ENCODE measurements at regions not wholly inside any gene's neighbourhood (a gene's known extent, or its start where the extent isn't known, plus 50 kb on each side); places are given as distances from the start of the nearest gene placed in this dataset.

- DNase-seq (ENCODE audit: low read depth) = no peak
- TF ChIP-seq, protein P1, sequence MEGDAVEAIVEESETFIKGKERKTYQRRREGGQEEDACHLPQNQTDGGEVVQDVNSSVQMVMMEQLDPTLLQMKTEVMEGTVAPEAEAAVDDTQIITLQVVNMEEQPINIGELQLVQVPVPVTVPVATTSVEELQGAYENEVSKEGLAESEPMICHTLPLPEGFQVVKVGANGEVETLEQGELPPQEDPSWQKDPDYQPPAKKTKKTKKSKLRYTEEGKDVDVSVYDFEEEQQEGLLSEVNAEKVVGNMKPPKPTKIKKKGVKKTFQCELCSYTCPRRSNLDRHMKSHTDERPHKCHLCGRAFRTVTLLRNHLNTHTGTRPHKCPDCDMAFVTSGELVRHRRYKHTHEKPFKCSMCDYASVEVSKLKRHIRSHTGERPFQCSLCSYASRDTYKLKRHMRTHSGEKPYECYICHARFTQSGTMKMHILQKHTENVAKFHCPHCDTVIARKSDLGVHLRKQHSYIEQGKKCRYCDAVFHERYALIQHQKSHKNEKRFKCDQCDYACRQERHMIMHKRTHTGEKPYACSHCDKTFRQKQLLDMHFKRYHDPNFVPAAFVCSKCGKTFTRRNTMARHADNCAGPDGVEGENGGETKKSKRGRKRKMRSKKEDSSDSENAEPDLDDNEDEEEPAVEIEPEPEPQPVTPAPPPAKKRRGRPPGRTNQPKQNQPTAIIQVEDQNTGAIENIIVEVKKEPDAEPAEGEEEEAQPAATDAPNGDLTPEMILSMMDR (IDR thresholded peaks at IDR 0.05; ENCODE audit: low read length, missing control alignments) = no peak
- H3K4me3 ChIP-seq (replicated peaks; ENCODE audit: low read depth, low read length) = no peak overlapping the region
Observed at GRCh38 chr10:28139138-28139537, 140.3 kb upstream of the ODAD2 start.

GRCh38 chr10:28137907-28138880 is 139.3 kb upstream of the ODAD2 start:
- DNase-seq (ENCODE audit: low read depth) = no peak
- TF ChIP-seq, protein P1 (IDR thresholded peaks at IDR 0.05; ENCODE audit: low read length, missing control alignments) = no peak
- H3K4me3 ChIP-seq (replicated peaks; ENCODE audit: low read depth, low read length) = no peak overlapping the region

- no peak overlapping the region for H3K4me3 ChIP-seq (replicated peaks; ENCODE audit: low read depth, low read length)
- TF ChIP-seq, protein P1 (IDR thresholded peaks at IDR 0.05; ENCODE audit: low read length, missing control alignments) = no peak
- no peak for DNase-seq (ENCODE audit: low read depth)
Observed at GRCh38 chr10:28135258-28135657, 136.4 kb upstream of the ODAD2 start.

- TF ChIP-seq, protein P1 (IDR thresholded peaks at IDR 0.05; ENCODE audit: low read length, missing control alignments) = no peak
- peak; percentile 46 for DNase-seq (ENCODE audit: low read depth)
- no peak overlapping the region for H3K4me3 ChIP-seq (replicated peaks; ENCODE audit: low read depth, low read length)
Observed at GRCh38 chr10:28130267-28130666, 131.4 kb upstream of the ODAD2 start.

DNA sequence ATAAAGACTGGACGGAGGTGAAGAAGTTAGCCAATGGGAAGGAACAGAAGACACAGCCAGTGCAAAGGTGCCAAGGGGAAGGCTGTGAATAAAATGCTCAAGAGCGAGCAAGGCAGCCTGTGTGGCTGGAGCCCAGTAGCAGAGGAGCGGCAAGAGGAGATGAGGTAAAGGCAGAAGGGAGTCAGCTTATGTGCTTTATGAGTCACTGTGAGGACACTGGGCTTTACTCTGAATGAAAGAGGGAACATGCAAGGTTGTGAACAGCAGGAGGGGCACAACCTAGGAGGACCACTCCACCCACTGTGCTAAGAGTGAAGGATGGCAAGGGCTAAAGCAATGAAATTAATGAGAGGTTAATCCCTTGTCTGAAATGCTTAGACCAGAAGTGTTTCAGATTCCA is 129.0 kb upstream of the ODAD2 start:
- no peak overlapping the region for H3K4me3 ChIP-seq (replicated peaks; ENCODE audit: low read depth, low read length)
- no peak for DNase-seq (ENCODE audit: low read depth)
- TF ChIP-seq, protein P1 (IDR thresholded peaks at IDR 0.05; ENCODE audit: low read length, missing control alignments) = no peak

GRCh38 chr10:28125701-28126100 is 126.8 kb upstream of the ODAD2 start:
- TF ChIP-seq, protein P1 (IDR thresholded peaks at IDR 0.05; ENCODE audit: low read length, missing control alignments) = no peak
- no peak overlapping the region for H3K4me3 ChIP-seq (replicated peaks; ENCODE audit: low read depth, low read length)
- DNase-seq (ENCODE audit: low read depth) = peak; percentile 24

Data from fibroblast of pulmonary artery (primary cell).